GM18873 (cell line): ENCODE measurements at regions not wholly inside any gene's neighbourhood (a gene's known extent, or its start where the extent isn't known, plus 50 kb on each side); places are given as distances from the start of the nearest gene placed in this dataset.

Experiments used
- ATAC-seq: cut with Tn5 transposase; IDR thresholded peaks from one replicate; pipeline ENCODE4 v1.9.1; 2021; ENCODE audit warnings: mild to moderate bottlenecking, moderate library complexity, moderate number of reproducible peaks; ENCODE audit not compliant: unreplicated experiment, low FRiP score

- no peak for ATAC-seq
Measured at GRCh38 chr2:59662127-59662861, 891.2 kb downstream of the BCL11A start.

GRCh38 chr2:59660262-59660661 lies 893.2 kb downstream of the BCL11A start:
- ATAC-seq = no peak

- no peak for ATAC-seq
Measured at GRCh38 chr2:59658906-59659635, 894.4 kb downstream of the BCL11A start.

GRCh38 chr2:59655809-59656208 lies 897.6 kb downstream of the BCL11A start:
- no peak for ATAC-seq

GRCh38 chr2:59654710-59655109 lies 898.7 kb downstream of the BCL11A start:
- no peak for ATAC-seq

GRCh38 chr2:59653164-59653563 lies 900.3 kb downstream of the BCL11A start:
- ATAC-seq = no peak

- ATAC-seq = no peak
Measured at GRCh38 chr2:59630789-59631188, 922.7 kb downstream of the BCL11A start.

- no peak for ATAC-seq
Measured at GRCh38 chr2:59627599-59627998, 925.9 kb downstream of the BCL11A start.

GRCh38 chr2:59622599-59623308 lies 930.7 kb downstream of the BCL11A start:
- ATAC-seq = no peak

GRCh38 chr2:59604123-59604522 lies 949.3 kb downstream of the BCL11A start:
- ATAC-seq = no peak

- no peak for ATAC-seq
Measured at GRCh38 chr2:59594671-59595222, 958.7 kb downstream of the BCL11A start.

GRCh38 chr2:59590798-59591197 lies 962.7 kb downstream of the BCL11A start:
- no peak for ATAC-seq

GRCh38 chr2:59589881-59590280 lies 963.6 kb downstream of the BCL11A start:
- ATAC-seq = no peak

- no peak for ATAC-seq
Measured at GRCh38 chr2:59588286-59588685, 965.2 kb downstream of the BCL11A start.

GRCh38 chr2:59586176-59586575 lies 967.3 kb downstream of the BCL11A start:
- no peak for ATAC-seq

- ATAC-seq = no peak
Measured at GRCh38 chr2:59585655-59586054, 967.8 kb downstream of the BCL11A start.

- ATAC-seq = no peak
Measured at GRCh38 chr2:59584958-59585357, 968.5 kb downstream of the BCL11A start.

GRCh38 chr2:59583173-59583765 lies 970.2 kb downstream of the BCL11A start:
- no peak for ATAC-seq

- ATAC-seq = no peak
Measured at GRCh38 chr2:59578349-59578748, 975.1 kb downstream of the BCL11A start.

GRCh38 chr2:59575191-59575590 lies 978.3 kb downstream of the BCL11A start:
- ATAC-seq = no peak

GRCh38 chr2:59572227-59572626 lies 981.2 kb downstream of the BCL11A start:
- ATAC-seq = no peak
